H9 (cell line): ENCODE measurements at regions not wholly inside any gene's neighbourhood (a gene's known extent, or its start where the extent isn't known, plus 50 kb on each side); places are given as distances from the start of the nearest gene placed in this dataset.

ENCODE experiments used
- DNase-seq: peaks from one replicate; pipeline ENCODE4 v3.0.0-alpha.2; 2017
- H2AFZ ChIP-seq: one replicate; pipeline ENCODE4 v1.6.1; 2013; ENCODE audit warnings: mild to moderate bottlenecking, low read length, control low read depth, moderate library complexity
- H2AK5ac ChIP-seq: 2 replicates; pipeline ENCODE4 v1.6.1; 2013; ENCODE audit warnings: low read length, control low read depth, mixed read lengths; ENCODE audit not compliant: insufficient read length
- H2BK120ac ChIP-seq: one replicate; pipeline ENCODE4 v1.6.1; 2013; ENCODE audit warnings: low read depth, mild to moderate bottlenecking, low read length, control low read depth, inconsistent platforms; ENCODE audit not compliant: poor library complexity, severe bottlenecking
- H2BK12ac ChIP-seq: 2 replicates; pipeline ENCODE4 v1.6.1; 2013; ENCODE audit warnings: low read length, control low read depth, mixed read lengths, low read depth; ENCODE audit not compliant: insufficient read length
- H2BK15ac ChIP-seq: 2 replicates; pipeline ENCODE4 v1.6.1; 2013; ENCODE audit warnings: low read depth, low read length, control low read depth
- H2BK20ac ChIP-seq: one replicate; pipeline ENCODE4 v1.6.1; 2013; ENCODE audit warnings: low read depth, mild to moderate bottlenecking, low read length, control low read depth, inconsistent platforms; ENCODE audit not compliant: poor library complexity, severe bottlenecking
- H2BK5ac ChIP-seq: 2 replicates; pipeline ENCODE4 v1.6.1; 2013; ENCODE audit warnings: low read length, control low read depth, mixed read lengths; ENCODE audit not compliant: insufficient read length
- H3K14ac ChIP-seq: 2 replicates; pipeline ENCODE4 v1.6.1; 2013; ENCODE audit warnings: low read length, control low read depth; ENCODE audit not compliant: insufficient read depth
- H3K18ac ChIP-seq: 2 replicates; pipeline ENCODE4 v1.6.1; 2013; ENCODE audit warnings: low read depth, mild to moderate bottlenecking, mixed read lengths, low read length, control low read depth; ENCODE audit not compliant: insufficient read length
- H3K23ac ChIP-seq: 2 replicates; pipeline ENCODE4 v1.6.1; 2013; ENCODE audit warnings: low read length, control low read depth, mixed read lengths, low read depth; ENCODE audit not compliant: insufficient read length
- H3K23me2 ChIP-seq: 2 replicates; pipeline ENCODE4 v1.6.1; 2013; ENCODE audit warnings: low read depth, mild to moderate bottlenecking, mixed read lengths, low read length, control low read depth; ENCODE audit not compliant: insufficient read length, poor library complexity, severe bottlenecking
- H3K27ac ChIP-seq: 2 replicates; pipeline ENCODE4 v1.5.1; 2013; ENCODE audit warnings: low read length, control low read depth, mixed read lengths, low read depth; ENCODE audit not compliant: insufficient read length
- H3K27me3 ChIP-seq: 2 replicates; pipeline ENCODE4 v1.6.1; 2013; ENCODE audit warnings: low read length, control low read depth, inconsistent platforms; ENCODE audit not compliant: insufficient read depth
- H3K4ac ChIP-seq: 2 replicates; pipeline ENCODE4 v1.6.1; 2013; ENCODE audit warnings: low read depth, mild to moderate bottlenecking, control low read depth, inconsistent platforms, low read length, moderate library complexity
- H3K4me1 ChIP-seq: 2 replicates; pipeline ENCODE4 v1.6.1; 2013; ENCODE audit warnings: low read length, control low read depth, inconsistent platforms; ENCODE audit not compliant: insufficient read depth
- H3K4me2 ChIP-seq: 2 replicates; pipeline ENCODE4 v1.6.1; 2013; ENCODE audit warnings: low read length, control low read depth, mixed read lengths; ENCODE audit not compliant: insufficient read length, insufficient read depth
- H3K56ac ChIP-seq: 2 replicates; pipeline ENCODE4 v1.6.1; 2013; ENCODE audit warnings: low read depth, mild to moderate bottlenecking, mixed read lengths, low read length, control low read depth; ENCODE audit not compliant: insufficient read length
- H3K79me1 ChIP-seq: 2 replicates; pipeline ENCODE4 v1.6.1; 2013; ENCODE audit warnings: low read depth, mild to moderate bottlenecking, moderate library complexity, low read length, control low read depth, inconsistent platforms; ENCODE audit not compliant: insufficient read depth, poor library complexity, severe bottlenecking
- H3K79me2 ChIP-seq: 2 replicates; pipeline ENCODE4 v1.6.1; 2013; ENCODE audit warnings: low read length, control low read depth, inconsistent platforms; ENCODE audit not compliant: insufficient read depth
- H3K9ac ChIP-seq: 2 replicates; pipeline ENCODE4 v1.6.1; 2013; ENCODE audit warnings: low read length, control low read depth, mixed read lengths; ENCODE audit not compliant: insufficient read length; ENCODE audit errors: extremely low read depth
- H3K9me3 ChIP-seq: one replicate; pipeline ENCODE4 v1.6.1; 2013; ENCODE audit warnings: low read depth, low read length, inconsistent platforms; ENCODE audit not compliant: control insufficient read depth
- H3T11ph ChIP-seq: one replicate; pipeline ENCODE4 v1.6.1; 2013; ENCODE audit warnings: mild to moderate bottlenecking, low read length, control low read depth, inconsistent platforms
- H4K20me1 ChIP-seq: one replicate; pipeline ENCODE4 v1.6.1; 2013; ENCODE audit not compliant: control insufficient read depth, insufficient read length, insufficient read depth
- H4K5ac ChIP-seq: 2 replicates; pipeline ENCODE4 v1.6.1; 2013; ENCODE audit warnings: low read depth, mild to moderate bottlenecking, mixed read lengths, low read length, control low read depth; ENCODE audit not compliant: insufficient read length
- H4K8ac ChIP-seq: replicated peaks from 2 replicates; pipeline ENCODE4 v1.6.1; 2013; ENCODE audit warnings: low read length, control low read depth, mixed read lengths, low read depth; ENCODE audit not compliant: insufficient read length
- H4K91ac ChIP-seq: 2 replicates; pipeline ENCODE4 v1.6.1; 2013; ENCODE audit warnings: low read depth, mild to moderate bottlenecking, moderate library complexity, mixed read lengths, low read length, control low read depth; ENCODE audit not compliant: insufficient read length
- H3K27ac Mint-ChIP-seq, 3 experiments: 2 replicates in 2 of 3; 3 replicates in 1 of 3; pipeline ENCODE4 v1.8.0; 2020 to 2021; ENCODE audit warnings: mixed read lengths in 3 of 3, mild to moderate bottlenecking in 1 of 3, moderate library complexity in 1 of 3
- H3K27me3 Mint-ChIP-seq: 2 replicates; pipeline ENCODE4 v1.8.0; 2021; ENCODE audit warnings: low read depth, mild to moderate bottlenecking, moderate library complexity, mixed read lengths
- H3K36me3 Mint-ChIP-seq, 3 experiments: 2 replicates in 2 of 3; 3 replicates in 1 of 3; pipeline ENCODE4 v1.8.0; 2020 to 2021; ENCODE audit warnings: low read depth in 3 of 3, mixed read lengths in 3 of 3; ENCODE audit not compliant: insufficient read depth in 1 of 3
- H3K4me1 Mint-ChIP-seq, 2 experiments: 2 replicates each; pipeline ENCODE4 v1.8.0; 2020; ENCODE audit warnings: mixed read lengths in 2 of 2
- H3K4me3 Mint-ChIP-seq, 2 experiments: 2 replicates in 1 of 2; 3 replicates in 1 of 2; pipeline ENCODE4 v1.8.0; 2020 to 2021; ENCODE audit warnings: mild to moderate bottlenecking in 2 of 2, mixed read lengths in 2 of 2, moderate library complexity in 1 of 2
- H3K9me3 Mint-ChIP-seq, 2 experiments: 2 replicates in 1 of 2; 3 replicates in 1 of 2; pipeline ENCODE4 v1.8.0; 2020; ENCODE audit warnings: mild to moderate bottlenecking in 2 of 2, mixed read lengths in 2 of 2, moderate library complexity in 1 of 2
- CTCF ChIP-seq: fragments of 200-600 bp; sonication (generic); conservative IDR thresholded peaks from 3 replicates; pipeline ENCODE4 v1.8.0; 2021; ENCODE audit warnings: antibody characterized with exemption, mild to moderate bottlenecking
- WGBS: extraction: QIAGEN DNeasy Blood & Tissue Kit; methylation state at CpG from one replicate; pipeline ENCODE4 v1.1.7; 2013; ENCODE audit warnings: missing lambda C conversion rate, low lambda C conversion rate, mixed read lengths; ENCODE audit not compliant: insufficient read length; ENCODE audit errors: extremely low coverage; 5-methylcytosine and 5-hydroxymethylcytosine counted together

GRCh38 chr2:198701481-198701880, 756.3 kb downstream of the SATB2 start:
- H2AK5ac ChIP-seq: no peak overlapping the region
- H3K79me2 ChIP-seq: no peaks in the 10 kb centered on the region
- Mint-ChIP-seq H3K27me3 (no peaks in the 10 kb centered on the region), H3K4me1 (peaks cover 0 to 14% of the 10 kb centered on the region in 2 experiments; a peak in 2 of 4 replicates), H3K36me3 (no peaks in the 10 kb centered on the region), H3K27ac (no peak overlapping the region), H3K4me3 (no peak overlapping the region), H3K9me3 (no peaks in the 10 kb centered on the region)
- H3K4me1 ChIP-seq: no peaks in the 10 kb centered on the region
- DNase-seq: no peak
- H3K9ac ChIP-seq: no peak overlapping the region
- no peaks in the 10 kb centered on the region for H3K79me1 ChIP-seq
- H2BK120ac ChIP-seq: no peak overlapping the region
- no peak overlapping the region for H3K14ac ChIP-seq
- no peak overlapping the region for H3K4ac ChIP-seq
- H2AFZ ChIP-seq: no peak overlapping the region
- no CpG with 5 or more reads among the region's 1 CpG for WGBS
- H2BK5ac ChIP-seq: no peak overlapping the region
- TF ChIP-seq CTCF: no peak
- no peak overlapping the region for H4K5ac ChIP-seq
- no peak overlapping the region for H2BK15ac ChIP-seq
- no peak overlapping the region for H2BK12ac ChIP-seq
- H3K9me3 ChIP-seq: no peaks in the 10 kb centered on the region
- no peaks in the 10 kb centered on the region for H4K20me1 ChIP-seq
- no peak overlapping the region for H3K56ac ChIP-seq
- H3K27ac ChIP-seq: no peak overlapping the region
- no peak overlapping the region for H3K18ac ChIP-seq
- H4K91ac ChIP-seq: no peak overlapping the region
- H4K8ac ChIP-seq: no peak overlapping the region
- H3T11ph ChIP-seq: no peak overlapping the region
- no peaks in the 10 kb centered on the region for H3K27me3 ChIP-seq
- no peak overlapping the region for H3K4me2 ChIP-seq
- H3K23me2 ChIP-seq: no peaks in the 10 kb centered on the region
- H2BK20ac ChIP-seq: no peak overlapping the region
- H3K23ac ChIP-seq: no peak overlapping the region
